RWPE2 (cell line): ENCODE measurements at regions not wholly inside any gene's neighbourhood (a gene's known extent, or its start where the extent isn't known, plus 50 kb on each side); places are given as distances from the start of the nearest gene placed in this dataset.

Experiments
- ATAC-seq: fragments of 200-7000 bp; cut with Tn5 transposase; 3 replicates; pipeline ENCODE4 v1.9.1; 2021; ENCODE audit warnings: low read depth
- DNase-seq: peaks from one replicate; pipeline ENCODE4 v3.0.0-alpha.2; 2020; ENCODE audit warnings: low spot score
- H3K27ac ChIP-seq: fragments of 450-650 bp; 2 replicates; pipeline ENCODE4 v1.5.1; 2017; ENCODE audit warnings: mild to moderate bottlenecking; ENCODE audit not compliant: poor library complexity, severe bottlenecking
- H3K27me3 ChIP-seq: fragments of 250-450 bp; sonication (Bioruptor Pico); 2 replicates; pipeline ENCODE4 v1.5.1; 2021; ENCODE audit warnings: mild to moderate bottlenecking, moderate library complexity; ENCODE audit not compliant: insufficient read depth, poor library complexity, severe bottlenecking
- H3K36me3 ChIP-seq: fragments of 250-450 bp; sonication (Bioruptor Pico); 2 replicates; pipeline ENCODE4 v1.5.1; 2020; ENCODE audit warnings: low read depth, mild to moderate bottlenecking, moderate library complexity
- H3K4me1 ChIP-seq: fragments of 250-450 bp; sonication (Bioruptor Pico); 2 replicates; pipeline ENCODE4 v1.5.1; 2021; ENCODE audit warnings: mild to moderate bottlenecking, moderate library complexity; ENCODE audit not compliant: insufficient read depth, poor library complexity, severe bottlenecking
- H3K4me3 ChIP-seq: fragments of 250-450 bp; sonication (Bioruptor Pico); 2 replicates; pipeline ENCODE4 v1.5.1; 2021; ENCODE audit warnings: mild to moderate bottlenecking, moderate library complexity; ENCODE audit not compliant: severe bottlenecking
- H3K9me3 ChIP-seq: fragments of 250-450 bp; sonication (Bioruptor Pico); 2 replicates; pipeline ENCODE4 v1.5.1; 2021; ENCODE audit warnings: mild to moderate bottlenecking, moderate library complexity; ENCODE audit not compliant: severe bottlenecking
- TF ChIP-seq, protein P1 (sequence below): fragments of 450-650 bp; IDR thresholded peaks from one replicate; pipeline ENCODE4 v1.5.1; 2017; ENCODE audit warnings: mild to moderate bottlenecking, moderate library complexity; ENCODE audit not compliant: poor library complexity, severe bottlenecking

DNA sequence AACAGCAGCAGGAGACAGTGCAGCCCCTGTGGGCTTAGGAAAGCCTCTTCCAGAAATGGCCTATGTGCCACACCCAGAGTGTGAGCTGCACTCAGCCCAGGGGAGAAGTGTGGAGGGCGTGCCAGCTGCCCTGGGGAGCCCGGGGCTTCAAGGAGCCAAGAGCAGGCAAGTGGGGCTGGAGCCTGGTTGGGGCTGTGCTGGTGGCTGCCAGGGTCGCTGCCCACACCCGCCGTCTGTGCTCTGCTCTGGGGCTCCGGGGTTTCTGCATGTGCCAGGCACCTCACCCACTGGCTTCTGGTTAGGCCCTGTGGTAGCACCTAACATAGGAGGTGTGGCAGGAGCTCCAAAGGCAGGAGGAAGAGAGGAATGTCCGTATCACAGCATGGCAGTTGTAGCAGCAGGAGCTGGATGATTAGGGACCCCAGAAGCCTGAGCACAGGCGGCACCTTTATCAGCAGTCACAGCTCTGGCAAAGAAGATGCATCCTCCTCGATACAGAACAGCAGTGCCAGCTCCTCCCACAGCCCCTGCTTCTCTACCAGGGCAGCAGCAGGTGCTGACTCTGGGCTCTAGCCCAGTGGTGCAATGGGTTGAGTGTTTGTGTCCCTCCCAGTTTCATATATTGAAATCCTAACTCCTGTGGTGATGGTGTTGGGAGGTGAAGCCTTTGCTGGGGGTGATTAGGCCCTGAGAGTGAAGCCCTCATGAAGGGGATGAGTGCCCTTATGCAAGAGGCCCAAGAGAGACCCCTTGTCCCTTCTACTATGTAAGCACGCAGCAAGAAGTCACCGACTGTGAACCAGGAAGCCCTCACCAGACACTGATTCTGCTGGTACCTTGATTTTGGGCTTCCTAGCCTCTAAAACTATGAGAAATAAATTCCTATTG, 70.0 kb upstream of the KLF13 start:
- Histone ChIP-seq H3K36me3 (no peaks in the 10 kb centered on the region), H3K27ac (no peak overlapping the region), H3K4me3 (no peak overlapping the region), H3K27me3 (no peaks in the 10 kb centered on the region), H3K4me1 (peaks cover 5% of the 10 kb centered on the region), H3K9me3 (no peaks in the 10 kb centered on the region)
- peak; percentile 72 for DNase-seq
- TF ChIP-seq, protein P1, sequence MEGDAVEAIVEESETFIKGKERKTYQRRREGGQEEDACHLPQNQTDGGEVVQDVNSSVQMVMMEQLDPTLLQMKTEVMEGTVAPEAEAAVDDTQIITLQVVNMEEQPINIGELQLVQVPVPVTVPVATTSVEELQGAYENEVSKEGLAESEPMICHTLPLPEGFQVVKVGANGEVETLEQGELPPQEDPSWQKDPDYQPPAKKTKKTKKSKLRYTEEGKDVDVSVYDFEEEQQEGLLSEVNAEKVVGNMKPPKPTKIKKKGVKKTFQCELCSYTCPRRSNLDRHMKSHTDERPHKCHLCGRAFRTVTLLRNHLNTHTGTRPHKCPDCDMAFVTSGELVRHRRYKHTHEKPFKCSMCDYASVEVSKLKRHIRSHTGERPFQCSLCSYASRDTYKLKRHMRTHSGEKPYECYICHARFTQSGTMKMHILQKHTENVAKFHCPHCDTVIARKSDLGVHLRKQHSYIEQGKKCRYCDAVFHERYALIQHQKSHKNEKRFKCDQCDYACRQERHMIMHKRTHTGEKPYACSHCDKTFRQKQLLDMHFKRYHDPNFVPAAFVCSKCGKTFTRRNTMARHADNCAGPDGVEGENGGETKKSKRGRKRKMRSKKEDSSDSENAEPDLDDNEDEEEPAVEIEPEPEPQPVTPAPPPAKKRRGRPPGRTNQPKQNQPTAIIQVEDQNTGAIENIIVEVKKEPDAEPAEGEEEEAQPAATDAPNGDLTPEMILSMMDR: no peak
- ATAC-seq: no peak

DNA sequence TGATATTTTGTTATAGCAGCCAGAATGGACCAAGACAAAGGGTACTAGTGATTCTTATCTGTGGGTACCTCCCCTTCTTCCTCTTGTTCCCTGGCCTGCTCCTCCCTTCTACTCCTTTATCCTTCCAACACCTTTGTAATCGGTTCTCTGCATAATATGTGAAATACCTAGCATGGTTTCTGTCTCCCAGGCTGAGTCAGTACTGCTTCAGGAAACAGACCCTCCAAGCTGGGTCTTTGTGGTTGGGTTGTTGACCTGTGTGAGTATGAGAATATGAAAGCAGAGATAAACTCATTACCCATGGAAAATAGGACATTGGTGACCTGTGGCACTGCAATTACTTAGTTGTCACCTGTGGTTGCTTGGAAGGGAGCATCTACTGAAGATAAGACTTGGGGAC, 69.3 kb upstream of the KLF13 start:
- H3K27me3 ChIP-seq: no peaks in the 10 kb centered on the region
- no peak overlapping the region for H3K27ac ChIP-seq
- DNase-seq (peak; percentile 16), ATAC-seq (no peak)
- TF ChIP-seq, protein P1: no peak
- H3K4me3 ChIP-seq: no peak overlapping the region
- no peaks in the 10 kb centered on the region for H3K36me3 ChIP-seq
- peaks cover 5% of the 10 kb centered on the region for H3K4me1 ChIP-seq
- no peaks in the 10 kb centered on the region for H3K9me3 ChIP-seq

DNA sequence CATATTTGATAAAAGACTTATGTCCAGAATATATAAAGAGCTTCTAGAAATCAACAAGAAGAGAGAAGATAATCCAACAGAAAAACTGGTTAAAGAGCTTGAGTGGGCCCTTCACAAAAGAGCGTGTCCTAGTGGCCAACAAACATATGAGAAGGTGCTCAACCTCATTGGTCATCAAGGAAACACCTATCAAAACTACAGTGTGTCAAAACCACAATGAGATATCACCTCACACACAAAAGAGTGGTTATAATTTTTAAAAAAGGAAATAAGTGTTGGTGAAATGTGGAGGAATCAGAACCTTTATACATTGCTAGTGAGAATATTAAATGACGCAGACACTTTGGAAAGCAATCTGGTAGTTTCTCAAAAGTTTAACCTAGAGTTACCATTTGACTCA, 68.4 kb upstream of the KLF13 start:
- Histone ChIP-seq H3K27ac (no peak overlapping the region), H3K4me3 (no peak overlapping the region), H3K36me3 (no peaks in the 10 kb centered on the region), H3K27me3 (no peaks in the 10 kb centered on the region), H3K4me1 (peaks cover 5% of the 10 kb centered on the region), H3K9me3 (no peaks in the 10 kb centered on the region)
- no peak for DNase-seq
- TF ChIP-seq, protein P1: peak; percentile 6
- no peak for ATAC-seq

DNA sequence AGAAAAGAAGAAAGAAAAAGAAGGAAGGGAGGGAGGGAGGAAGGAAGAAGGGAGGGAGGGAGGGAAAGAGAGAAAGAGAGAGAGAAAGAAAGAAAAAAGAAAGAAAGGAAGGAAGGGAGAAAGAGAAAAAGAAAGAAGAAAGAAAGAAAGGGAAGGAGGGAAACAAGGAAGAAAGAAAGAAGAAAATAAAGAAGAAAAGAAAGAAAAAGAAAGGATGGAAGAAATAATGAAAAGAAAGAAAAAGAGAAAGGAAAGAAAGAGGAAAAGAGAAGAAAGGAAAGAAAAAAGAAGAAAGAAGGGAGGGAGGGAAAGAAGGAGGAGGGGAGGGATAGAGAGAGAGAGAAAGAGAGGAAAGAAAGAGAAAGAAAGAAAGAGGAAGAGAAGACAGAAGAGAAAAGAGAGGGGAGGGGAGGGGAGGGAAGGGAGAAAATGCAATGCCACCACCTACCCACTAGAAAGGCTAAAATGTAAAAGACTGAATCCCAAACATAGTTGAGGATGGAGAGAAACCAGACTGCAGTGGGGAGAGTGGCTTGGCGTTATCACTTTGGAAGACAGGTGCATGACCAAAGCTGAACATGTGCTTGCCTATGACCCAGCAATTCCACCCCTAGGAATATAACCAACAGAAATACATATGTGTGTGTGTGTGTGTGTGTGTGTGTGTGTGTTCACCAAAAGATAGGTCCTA, 66.9 kb upstream of the KLF13 start:
- peaks cover 10% of the 10 kb centered on the region for H3K4me1 ChIP-seq
- no peak for ATAC-seq

More for the DNA sequence above, 66.9 kb upstream of the KLF13 start:
- H3K27me3 ChIP-seq: no peaks in the 10 kb centered on the region
- no peak overlapping the region for H3K27ac ChIP-seq
- no peaks in the 10 kb centered on the region for H3K9me3 ChIP-seq
- no peaks in the 10 kb centered on the region for H3K36me3 ChIP-seq
- no peak overlapping the region for H3K4me3 ChIP-seq
- DNase-seq: peak; percentile 22
- TF ChIP-seq, protein P1: no peak
